Stomach smooth muscle (tissue), 2 donors: ENCODE measurements at regions not wholly inside any gene's neighbourhood (a gene's known extent, or its start where the extent isn't known, plus 50 kb on each side); places are given as distances from the start of the nearest gene placed in this dataset.

Source experiments
- H3K27ac ChIP-seq: one replicate; pipeline ENCODE4 v1.7.0; 2013; ENCODE audit warnings: mild to moderate bottlenecking, low read length, inconsistent platforms
- H3K27me3 ChIP-seq, 2 donors: one replicate each; pipeline ENCODE4 v1.7.0; 2013; ENCODE audit warnings: low read length in 2 of 2; ENCODE audit not compliant: insufficient read depth in 2 of 2, control insufficient read depth in 1 of 2
- H3K36me3 ChIP-seq, 2 donors: one replicate each; pipeline ENCODE4 v1.7.0; 2013; ENCODE audit warnings: low read length in 2 of 2; ENCODE audit not compliant: control insufficient read depth in 2 of 2, insufficient read depth in 2 of 2
- H3K4me1 ChIP-seq: one replicate; pipeline ENCODE4 v1.7.0; 2013; ENCODE audit warnings: low read length; ENCODE audit not compliant: control insufficient read depth, insufficient read depth
- H3K4me3 ChIP-seq, 2 donors: one replicate each; pipeline ENCODE4 v1.7.0; 2013; ENCODE audit warnings: low read length in 2 of 2
- H3K9ac ChIP-seq, 2 donors: one replicate each; pipeline ENCODE4 v1.7.0; 2013; ENCODE audit warnings: low read length in 2 of 2, mild to moderate bottlenecking in 1 of 2
- H3K9me3 ChIP-seq, 2 donors: one replicate each; pipeline ENCODE4 v1.7.0; 2013; ENCODE audit warnings: low read length in 2 of 2; ENCODE audit not compliant: control insufficient read depth in 2 of 2
- donor health status: healthy.
- donor health status: Pancreatic carcinoma.

GRCh38 chr7:81433692-81434331, 336.0 kb downstream of the HGF start:
- no peaks in the 10 kb centered on the region for H3K27me3 ChIP-seq
- H3K4me1 ChIP-seq = no peaks in the 10 kb centered on the region
- no peaks in the 10 kb centered on the region for H3K9me3 ChIP-seq
- H3K27ac ChIP-seq = no peak overlapping the region
- no peaks in the 10 kb centered on the region for H3K36me3 ChIP-seq
- H3K4me3 ChIP-seq = no peak overlapping the region
- no peak overlapping the region for H3K9ac ChIP-seq

- Histone ChIP-seq H3K4me3 (no peak overlapping the region), H3K27me3 (no peaks in the 10 kb centered on the region), H3K9me3 (no peaks in the 10 kb centered on the region), H3K36me3 (no peaks in the 10 kb centered on the region), H3K4me1 (no peaks in the 10 kb centered on the region), H3K9ac (no peak overlapping the region), H3K27ac (no peak overlapping the region)
Observed at GRCh38 chr7:81433206-81433605, 336.6 kb downstream of the HGF start.

DNA sequence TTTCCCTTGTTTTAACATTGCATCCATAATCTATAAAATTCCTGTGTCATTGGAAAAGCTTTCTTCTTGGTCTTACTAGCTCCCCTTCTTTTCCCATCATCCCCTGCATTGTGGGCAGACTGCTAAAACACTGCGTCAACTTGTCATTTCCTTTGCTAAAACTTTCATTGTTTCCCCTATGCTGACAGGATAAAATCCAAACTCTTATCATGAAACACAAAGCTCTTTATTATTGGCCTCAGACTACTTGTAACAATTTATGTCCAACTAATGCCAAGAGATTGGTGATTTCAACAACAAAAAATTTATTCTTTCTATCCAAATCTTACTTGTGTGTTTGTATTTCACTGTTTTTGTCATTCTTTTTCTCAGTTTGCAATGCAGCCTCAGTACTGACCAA, 339.1 kb downstream of the HGF start:
- no peaks in the 10 kb centered on the region for H3K27me3 ChIP-seq
- H3K9me3 ChIP-seq = no peaks in the 10 kb centered on the region
- H3K36me3 ChIP-seq = no peaks in the 10 kb centered on the region
- H3K4me1 ChIP-seq = no peaks in the 10 kb centered on the region
- H3K4me3 ChIP-seq = no peak overlapping the region
- H3K9ac ChIP-seq = no peak overlapping the region
- no peak overlapping the region for H3K27ac ChIP-seq

- H3K27ac ChIP-seq = no peak overlapping the region
- no peaks in the 10 kb centered on the region for H3K4me1 ChIP-seq
- no peak overlapping the region for H3K9ac ChIP-seq
- no peak overlapping the region for H3K4me3 ChIP-seq
- H3K9me3 ChIP-seq = no peaks in the 10 kb centered on the region
- H3K36me3 ChIP-seq = no peaks in the 10 kb centered on the region
- no peaks in the 10 kb centered on the region for H3K27me3 ChIP-seq
Observed at GRCh38 chr7:81430150-81430549, 339.7 kb downstream of the HGF start.

- Histone ChIP-seq H3K9ac (no peak overlapping the region), H3K27ac (no peak overlapping the region), H3K4me1 (no peaks in the 10 kb centered on the region), H3K4me3 (no peak overlapping the region), H3K27me3 (no peaks in the 10 kb centered on the region), H3K36me3 (no peaks in the 10 kb centered on the region), H3K9me3 (no peaks in the 10 kb centered on the region)
Observed at GRCh38 chr7:81427461-81427860, 342.4 kb downstream of the HGF start.

DNA sequence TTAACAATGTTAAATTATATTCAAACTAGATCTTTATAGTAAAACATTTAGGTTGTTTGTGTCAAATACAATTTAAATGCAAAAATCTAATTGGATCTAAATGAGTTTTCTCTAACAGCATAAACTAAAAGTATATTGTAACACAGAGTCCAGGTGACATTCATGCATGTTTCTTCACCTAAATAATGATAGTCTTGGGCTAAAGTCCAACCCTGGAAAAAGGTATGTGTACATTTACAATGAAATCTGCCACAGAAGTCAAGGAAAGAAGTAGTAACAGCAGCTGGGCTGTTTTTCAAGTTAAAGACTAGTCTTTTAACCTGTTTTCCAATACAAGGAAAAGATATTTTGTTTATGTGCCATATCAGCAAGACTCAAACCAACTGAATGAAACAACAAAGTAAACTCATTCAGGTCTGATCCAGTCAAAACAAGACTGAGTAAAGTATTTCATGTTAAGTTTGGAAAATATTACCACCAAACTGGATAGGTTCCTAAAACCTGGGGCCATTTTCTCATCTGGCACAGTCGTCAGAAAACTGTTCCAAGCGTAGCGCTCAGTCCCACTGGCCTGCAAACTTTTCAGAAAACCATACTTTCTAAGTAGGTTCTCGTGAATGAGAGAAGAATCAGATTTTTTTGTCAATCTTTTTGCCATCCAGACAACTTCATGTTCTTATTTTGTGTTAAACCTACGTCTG, 349.2 kb downstream of the HGF start:
- no peak overlapping the region for H3K4me3 ChIP-seq
- no peaks in the 10 kb centered on the region for H3K4me1 ChIP-seq
- H3K9ac ChIP-seq = no peak overlapping the region
- no peaks in the 10 kb centered on the region for H3K9me3 ChIP-seq
- no peak overlapping the region for H3K27ac ChIP-seq
- no peaks in the 10 kb centered on the region for H3K36me3 ChIP-seq
- H3K27me3 ChIP-seq = no peaks in the 10 kb centered on the region

- no peaks in the 10 kb centered on the region for H3K36me3 ChIP-seq
- no peaks in the 10 kb centered on the region for H3K9me3 ChIP-seq
- H3K4me3 ChIP-seq = no peak overlapping the region
- no peak overlapping the region for H3K27ac ChIP-seq
- no peaks in the 10 kb centered on the region for H3K27me3 ChIP-seq
- H3K4me1 ChIP-seq = no peaks in the 10 kb centered on the region
- H3K9ac ChIP-seq = no peak overlapping the region
Observed at GRCh38 chr7:81419731-81420130, 350.1 kb downstream of the HGF start.

DNA sequence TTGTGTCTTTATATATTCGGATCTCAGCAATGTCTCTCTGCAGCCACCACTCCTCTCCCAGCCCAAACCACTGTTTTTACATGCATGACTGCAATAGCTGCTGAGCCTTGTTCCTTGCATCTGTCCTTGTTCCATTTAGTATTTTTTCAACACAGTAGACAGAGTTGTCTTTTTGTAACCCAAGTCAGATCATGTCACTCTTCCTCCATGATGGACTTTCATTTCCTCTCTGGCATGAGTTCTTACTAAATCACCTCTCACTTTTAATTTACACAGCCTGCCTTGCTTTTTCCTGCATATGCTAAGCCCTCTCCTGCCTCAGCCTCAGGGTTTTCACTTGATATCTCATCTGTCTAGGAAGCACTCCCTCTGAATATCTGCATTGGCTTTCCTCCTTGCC, 353.2 kb downstream of the HGF start:
- Histone ChIP-seq H3K36me3 (no peaks in the 10 kb centered on the region), H3K27me3 (no peaks in the 10 kb centered on the region), H3K9ac (no peak overlapping the region), H3K9me3 (no peaks in the 10 kb centered on the region), H3K4me1 (no peaks in the 10 kb centered on the region), H3K4me3 (no peak overlapping the region), H3K27ac (no peak overlapping the region)

- H3K27ac ChIP-seq = no peak overlapping the region
- H3K27me3 ChIP-seq = no peaks in the 10 kb centered on the region
- no peak overlapping the region for H3K4me3 ChIP-seq
- H3K9ac ChIP-seq = no peak overlapping the region
- H3K4me1 ChIP-seq = no peaks in the 10 kb centered on the region
- no peaks in the 10 kb centered on the region for H3K9me3 ChIP-seq
- H3K36me3 ChIP-seq = no peaks in the 10 kb centered on the region
Observed at GRCh38 chr7:81415181-81415580, 354.7 kb downstream of the HGF start.

DNA sequence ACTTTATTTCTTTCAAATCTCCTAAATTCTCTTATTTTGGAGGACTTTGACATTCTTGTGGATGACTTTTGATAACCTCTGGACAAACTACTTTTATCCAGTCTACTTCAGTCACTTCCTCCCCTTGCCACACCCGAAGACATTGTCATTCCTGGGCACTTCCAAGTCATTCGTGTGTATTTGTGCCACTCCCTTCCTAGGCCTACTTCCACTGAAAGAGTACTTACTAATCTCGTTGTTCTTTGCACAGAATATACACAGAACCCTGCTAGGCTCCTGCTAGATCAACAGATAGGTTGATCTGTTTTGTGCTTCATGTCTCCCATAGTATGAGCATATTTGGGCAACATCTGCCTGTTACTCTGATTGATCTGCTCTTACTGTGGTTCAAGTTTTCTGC, 355.4 kb downstream of the HGF start:
- H3K36me3 ChIP-seq = no peaks in the 10 kb centered on the region

GRCh38 chr7:81410471-81411117, 359.3 kb downstream of the HGF start:
- no peaks in the 10 kb centered on the region for H3K36me3 ChIP-seq
- H3K9me3 ChIP-seq = no peaks in the 10 kb centered on the region
- no peak overlapping the region for H3K9ac ChIP-seq
- H3K27ac ChIP-seq = no peak overlapping the region
- H3K4me3 ChIP-seq = no peak overlapping the region
- no peaks in the 10 kb centered on the region for H3K4me1 ChIP-seq
- no peaks in the 10 kb centered on the region for H3K27me3 ChIP-seq

More for the DNA sequence above, 355.4 kb downstream of the HGF start:
- no peak overlapping the region for H3K4me3 ChIP-seq
- H3K27me3 ChIP-seq = no peaks in the 10 kb centered on the region
- H3K9ac ChIP-seq = no peak overlapping the region
- no peaks in the 10 kb centered on the region for H3K9me3 ChIP-seq
- H3K27ac ChIP-seq = no peak overlapping the region
- H3K4me1 ChIP-seq = no peaks in the 10 kb centered on the region
